ENCODE measurements at regions not wholly inside any gene's neighbourhood (a gene's known extent, or its start where the extent isn't known, plus 50 kb on each side); places are given as distances from the start of the nearest gene placed in this dataset.

- Histone ChIP-seq H3K4me3 (ENCODE audit: low read depth, low read length) (no peak overlapping the region), H3K36me3 (replicated peaks) (no peaks in the 10 kb centered on the region), H3K27me3 (replicated peaks) (no peaks in the 10 kb centered on the region), H3K27ac (no peak overlapping the region)
- TF ChIP-seq, protein P1, sequence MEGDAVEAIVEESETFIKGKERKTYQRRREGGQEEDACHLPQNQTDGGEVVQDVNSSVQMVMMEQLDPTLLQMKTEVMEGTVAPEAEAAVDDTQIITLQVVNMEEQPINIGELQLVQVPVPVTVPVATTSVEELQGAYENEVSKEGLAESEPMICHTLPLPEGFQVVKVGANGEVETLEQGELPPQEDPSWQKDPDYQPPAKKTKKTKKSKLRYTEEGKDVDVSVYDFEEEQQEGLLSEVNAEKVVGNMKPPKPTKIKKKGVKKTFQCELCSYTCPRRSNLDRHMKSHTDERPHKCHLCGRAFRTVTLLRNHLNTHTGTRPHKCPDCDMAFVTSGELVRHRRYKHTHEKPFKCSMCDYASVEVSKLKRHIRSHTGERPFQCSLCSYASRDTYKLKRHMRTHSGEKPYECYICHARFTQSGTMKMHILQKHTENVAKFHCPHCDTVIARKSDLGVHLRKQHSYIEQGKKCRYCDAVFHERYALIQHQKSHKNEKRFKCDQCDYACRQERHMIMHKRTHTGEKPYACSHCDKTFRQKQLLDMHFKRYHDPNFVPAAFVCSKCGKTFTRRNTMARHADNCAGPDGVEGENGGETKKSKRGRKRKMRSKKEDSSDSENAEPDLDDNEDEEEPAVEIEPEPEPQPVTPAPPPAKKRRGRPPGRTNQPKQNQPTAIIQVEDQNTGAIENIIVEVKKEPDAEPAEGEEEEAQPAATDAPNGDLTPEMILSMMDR (IDR thresholded peaks at IDR 0.05; ENCODE audit: low read depth, low read length, missing control alignments) = no peak
- in situ Hi-C loops (cut with HindIII; ENCODE audit: low pct_ligation_motif_present, low sequenced_read_pairs) = no loop called here
- no peak for DNase-seq
Measured at GRCh38 chr20:12072221-12072953, 154.7 kb downstream of the BTBD3 start.

- in situ Hi-C loops (cut with HindIII; ENCODE audit: low pct_ligation_motif_present, low sequenced_read_pairs) = no loop called here
- Histone ChIP-seq H3K4me3 (ENCODE audit: low read depth, low read length) (no peak overlapping the region), H3K36me3 (replicated peaks) (no peaks in the 10 kb centered on the region), H3K27me3 (replicated peaks) (no peaks in the 10 kb centered on the region), H3K27ac (no peak overlapping the region)
- TF ChIP-seq, protein P1 (IDR thresholded peaks at IDR 0.05; ENCODE audit: low read depth, low read length, missing control alignments) = no peak
- no peak for DNase-seq
Measured at GRCh38 chr20:12072954-12073264, 155.2 kb downstream of the BTBD3 start.

DNA sequence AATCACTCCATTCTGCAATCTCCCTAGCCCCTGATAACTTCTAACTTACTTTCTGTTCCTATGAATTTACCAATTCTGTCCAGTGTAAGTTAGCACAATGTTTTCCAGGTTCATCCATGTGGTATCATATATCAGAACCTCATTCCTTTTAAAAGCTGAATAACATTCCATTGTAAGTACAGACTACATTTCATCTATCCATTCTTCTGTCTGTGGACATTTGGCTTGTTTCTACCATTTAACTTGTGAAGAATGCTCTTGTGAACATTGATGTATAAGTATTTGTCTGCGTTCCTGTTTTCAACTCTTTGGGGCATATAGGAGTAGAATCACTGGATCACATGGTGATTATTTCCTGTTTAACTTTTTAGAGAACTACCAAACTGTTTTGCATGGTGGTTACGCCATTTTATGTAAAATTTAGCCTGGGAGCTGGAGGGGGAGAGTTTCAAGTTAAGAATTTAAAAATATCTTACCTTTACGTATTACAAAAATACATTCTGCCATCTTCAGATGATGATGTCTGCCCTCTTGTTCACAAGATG lies 156.5 kb downstream of the BTBD3 start:
- no peak for DNase-seq
- H3K36me3 ChIP-seq (replicated peaks) = no peaks in the 10 kb centered on the region
- TF ChIP-seq, protein P1 (IDR thresholded peaks at IDR 0.05; ENCODE audit: low read depth, low read length, missing control alignments) = no peak
- in situ Hi-C loops (cut with HindIII; ENCODE audit: low pct_ligation_motif_present, low sequenced_read_pairs) = no loop called here
- no peak overlapping the region for H3K27ac ChIP-seq
- H3K4me3 ChIP-seq (ENCODE audit: low read depth, low read length) = no peak overlapping the region
- no peaks in the 10 kb centered on the region for H3K27me3 ChIP-seq (replicated peaks)

- Histone ChIP-seq H3K36me3 (replicated peaks) (no peaks in the 10 kb centered on the region), H3K4me3 (ENCODE audit: low read depth, low read length) (no peak overlapping the region), H3K27me3 (replicated peaks) (no peaks in the 10 kb centered on the region), H3K27ac (no peak overlapping the region)
- in situ Hi-C loops (cut with HindIII; ENCODE audit: low pct_ligation_motif_present, low sequenced_read_pairs) = no loop called here
- TF ChIP-seq, protein P1 (IDR thresholded peaks at IDR 0.05; ENCODE audit: low read depth, low read length, missing control alignments) = no peak
- DNase-seq = no peak
Measured at GRCh38 chr20:12076200-12076599, 158.5 kb downstream of the BTBD3 start.

GRCh38 chr20:12077875-12078274 lies 160.2 kb downstream of the BTBD3 start:
- no peak overlapping the region for H3K27ac ChIP-seq
- no peak for DNase-seq
- H3K4me3 ChIP-seq (ENCODE audit: low read depth, low read length) = no peak overlapping the region
- in situ Hi-C loops (cut with HindIII; ENCODE audit: low pct_ligation_motif_present, low sequenced_read_pairs) = no loop called here
- no peaks in the 10 kb centered on the region for H3K36me3 ChIP-seq (replicated peaks)
- no peaks in the 10 kb centered on the region for H3K27me3 ChIP-seq (replicated peaks)
- TF ChIP-seq, protein P1 (IDR thresholded peaks at IDR 0.05; ENCODE audit: low read depth, low read length, missing control alignments) = no peak

- no peak for DNase-seq
- Histone ChIP-seq H3K27me3 (replicated peaks) (no peaks in the 10 kb centered on the region), H3K4me3 (ENCODE audit: low read depth, low read length) (no peak overlapping the region), H3K36me3 (replicated peaks) (no peaks in the 10 kb centered on the region), H3K27ac (no peak overlapping the region)
- TF ChIP-seq, protein P1 (IDR thresholded peaks at IDR 0.05; ENCODE audit: low read depth, low read length, missing control alignments) = no peak
- in situ Hi-C loops (cut with HindIII; ENCODE audit: low pct_ligation_motif_present, low sequenced_read_pairs) = no loop called here
Measured at GRCh38 chr20:12079490-12079889, 161.8 kb downstream of the BTBD3 start.

All from brain microvascular endothelial cell (primary cell).